K562 (cell line): ENCODE measurements at regions not wholly inside any gene's neighbourhood (a gene's known extent, or its start where the extent isn't known, plus 50 kb on each side); places are given as distances from the start of the nearest gene placed in this dataset.

Source experiments
- CREM ChIP-seq: IDR thresholded peaks from 2 replicates; pipeline ENCODE4 v1.6.1; 2014; ENCODE audit warnings: antibody characterized with exemption, low read depth
- CTCF ChIP-seq, 3 experiments: IDR thresholded peaks in 2 of 3; conservative IDR thresholded peaks in 1 of 3; 2 replicates each; pipeline ENCODE4 v1.5.1; 2011 to 2012; ENCODE audit warnings: low read length in 3 of 3, mild to moderate bottlenecking in 3 of 3, control low read depth in 2 of 3, improper control_type of control experiment in 1 of 3, inconsistent platforms in 1 of 3, low read depth in 1 of 3, mixed read lengths in 1 of 3, moderate library complexity in 1 of 3; ENCODE audit not compliant: insufficient read depth in 2 of 3
- EP300 ChIP-seq: IDR thresholded peaks from 2 replicates; pipeline ENCODE4 v1.6.1; 2012; ENCODE audit warnings: low read length, improper control_type of control experiment
- FOXK2 ChIP-seq, 2 experiments: fragments of 450-650 bp; IDR thresholded peaks in 1 of 2; conservative IDR thresholded peaks in 1 of 2; 2 replicates each; pipeline ENCODE4 v1.6.1; 2016; ENCODE audit warnings: low read depth in 2 of 2, mild to moderate bottlenecking in 1 of 2
- MLX ChIP-seq, 2 experiments: fragments of 450-650 bp in 1 of 2; sonication (generic) in 1 of 2; formaldehyde crosslinking; conservative IDR thresholded peaks; 2 replicates each; pipeline versions ENCODE4 v1.4.0 to v1.8.1; 2020 to 2022; ENCODE audit warnings: mild to moderate bottlenecking in 1 of 2, missing genetic modification reagents in 1 of 2
- POLR2AphosphoS5 ChIP-seq: IDR thresholded peaks from 2 replicates; pipeline ENCODE4 v1.6.1; 2011; ENCODE audit warnings: mild to moderate bottlenecking, low read depth, low read length, moderate library complexity; ENCODE audit not compliant: control insufficient read depth, insufficient read depth
- SAFB2 ChIP-seq: fragments of 200-400 bp; formaldehyde crosslinking; IDR thresholded peaks from 2 replicates; pipeline ENCODE4 v1.6.1; 2018; ENCODE audit warnings: borderline replicate concordance, low read length, low read depth, moderate library complexity; ENCODE audit not compliant: severe bottlenecking
- SMAD4 ChIP-seq: fragments of 250-450 bp; sonication (Bioruptor Pico); conservative IDR thresholded peaks from 2 replicates; pipeline ENCODE4 v1.8.0; 2021; ENCODE audit warnings: inconsistent platforms, mild to moderate bottlenecking, moderate library complexity
- YY1 ChIP-seq, 3 experiments: IDR thresholded peaks; 2 replicates each; pipeline ENCODE4 v1.6.1; 2011; ENCODE audit warnings: low read length in 2 of 3, mild to moderate bottlenecking in 2 of 3, moderate library complexity in 2 of 3, borderline replicate concordance in 1 of 3, control low read depth in 1 of 3, low read depth in 1 of 3; ENCODE audit not compliant: insufficient read depth in 3 of 3, insufficient replicate concordance in 2 of 3, control insufficient read depth in 1 of 3, insufficient read length in 1 of 3; ENCODE audit errors: extremely low read depth in 1 of 3
- ZBTB11 ChIP-seq, 3 experiments: fragments of 200-800 bp in 1 of 3; fragments of 250-450 bp in 1 of 3; fragments of 450-650 bp in 1 of 3; sonication (Bioruptor Pico) in 1 of 3; sonication (Bioruptor generic) in 1 of 3; formaldehyde crosslinking in 1 of 3; IDR thresholded peaks; 2 replicates each; pipeline versions ENCODE4 v1.6.1 to v1.8.0; 2016 to 2022; ENCODE audit warnings: mild to moderate bottlenecking in 2 of 3, missing genetic modification characterization in 2 of 3, missing compliant biosample characterization in 1 of 3, moderate library complexity in 1 of 3
- ZNF41 ChIP-seq: fragments of 250-450 bp; sonication (Bioruptor Pico); conservative IDR thresholded peaks from 2 replicates; pipeline ENCODE4 v1.4.0; 2020; ENCODE audit warnings: mild to moderate bottlenecking
- ZNF780A ChIP-seq: fragments of 250-450 bp; sonication (Bioruptor Pico); IDR thresholded peaks from 2 replicates; pipeline ENCODE4 v1.5.0; 2021; ENCODE audit warnings: mild to moderate bottlenecking
- TF ChIP-seq, protein P1 (sequence below): fragments of 250-450 bp; sonication (Bioruptor Pico); IDR thresholded peaks from 2 replicates; pipeline ENCODE4 v1.8.0; 2022; ENCODE audit warnings: inconsistent platforms
- TF ChIP-seq, protein P2 (sequence below): sonication (generic); formaldehyde crosslinking; IDR thresholded peaks from 2 replicates; pipeline ENCODE4 v1.8.1; 2023; ENCODE audit warnings: mild to moderate bottlenecking, missing genetic modification reagents

- no peak for TF ChIP-seq ZBTB11 (CRISPR knock-in tag; IDR thresholded peaks at IDR 0.05)
- TF ChIP-seq SMAD4: no peak
- TF ChIP-seq CREM: no peak
- TF ChIP-seq EP300: no peak
- no peak for TF ChIP-seq FOXK2 (conservative IDR thresholded peaks at IDR 0.05 in 1 of 2, IDR thresholded peaks at IDR 0.05 in 1 of 2; ENCODE audit: low read depth in 2 of 2)
- TF ChIP-seq, protein P1, sequence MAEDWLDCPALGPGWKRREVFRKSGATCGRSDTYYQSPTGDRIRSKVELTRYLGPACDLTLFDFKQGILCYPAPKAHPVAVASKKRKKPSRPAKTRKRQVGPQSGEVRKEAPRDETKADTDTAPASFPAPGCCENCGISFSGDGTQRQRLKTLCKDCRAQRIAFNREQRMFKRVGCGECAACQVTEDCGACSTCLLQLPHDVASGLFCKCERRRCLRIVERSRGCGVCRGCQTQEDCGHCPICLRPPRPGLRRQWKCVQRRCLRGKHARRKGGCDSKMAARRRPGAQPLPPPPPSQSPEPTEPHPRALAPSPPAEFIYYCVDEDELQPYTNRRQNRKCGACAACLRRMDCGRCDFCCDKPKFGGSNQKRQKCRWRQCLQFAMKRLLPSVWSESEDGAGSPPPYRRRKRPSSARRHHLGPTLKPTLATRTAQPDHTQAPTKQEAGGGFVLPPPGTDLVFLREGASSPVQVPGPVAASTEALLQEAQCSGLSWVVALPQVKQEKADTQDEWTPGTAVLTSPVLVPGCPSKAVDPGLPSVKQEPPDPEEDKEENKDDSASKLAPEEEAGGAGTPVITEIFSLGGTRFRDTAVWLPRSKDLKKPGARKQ: no peak
- TF ChIP-seq, protein P2, sequence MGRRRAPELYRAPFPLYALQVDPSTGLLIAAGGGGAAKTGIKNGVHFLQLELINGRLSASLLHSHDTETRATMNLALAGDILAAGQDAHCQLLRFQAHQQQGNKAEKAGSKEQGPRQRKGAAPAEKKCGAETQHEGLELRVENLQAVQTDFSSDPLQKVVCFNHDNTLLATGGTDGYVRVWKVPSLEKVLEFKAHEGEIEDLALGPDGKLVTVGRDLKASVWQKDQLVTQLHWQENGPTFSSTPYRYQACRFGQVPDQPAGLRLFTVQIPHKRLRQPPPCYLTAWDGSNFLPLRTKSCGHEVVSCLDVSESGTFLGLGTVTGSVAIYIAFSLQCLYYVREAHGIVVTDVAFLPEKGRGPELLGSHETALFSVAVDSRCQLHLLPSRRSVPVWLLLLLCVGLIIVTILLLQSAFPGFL (CRISPR knock-in tag): no peak
- no peak for TF ChIP-seq CTCF (IDR thresholded peaks at IDR 0.05 in 2 of 3, conservative IDR thresholded peaks at IDR 0.05 in 1 of 3; ENCODE audit: insufficient read depth in 2 of 3, low read depth in 1 of 3, low read length in 3 of 3)
- TF ChIP-seq ZNF41 (CRISPR knock-in tag): no peak
- TF ChIP-seq POLR2AphosphoS5: no peak
- no peak for TF ChIP-seq ZNF780A (CRISPR knock-in tag)
- TF ChIP-seq MLX (CRISPR knock-in tag; conservative IDR thresholded peaks at IDR 0.05): no peak
- no peak for TF ChIP-seq YY1 (IDR thresholded peaks at IDR 0.05; ENCODE audit: borderline replicate concordance in 1 of 3, control insufficient read depth in 1 of 3, extremely low read depth in 1 of 3, insufficient read depth in 3 of 3, insufficient read length in 1 of 3, insufficient replicate concordance in 2 of 3, low read depth in 1 of 3, low read length in 2 of 3)
- TF ChIP-seq SAFB2: no peak
Measured at GRCh38 chr10:10941127-10941730, 76.4 kb upstream of the CELF2 start.
